SK-N-DZ (cell line): ENCODE measurements at regions not wholly inside any gene's neighbourhood (a gene's known extent, or its start where the extent isn't known, plus 50 kb on each side); places are given as distances from the start of the nearest gene placed in this dataset.

Experiments used
- DNase-seq: peaks from one replicate; pipeline ENCODE4 v3.0.0-alpha.2; 2015; ENCODE audit warnings: low spot score

DNA sequence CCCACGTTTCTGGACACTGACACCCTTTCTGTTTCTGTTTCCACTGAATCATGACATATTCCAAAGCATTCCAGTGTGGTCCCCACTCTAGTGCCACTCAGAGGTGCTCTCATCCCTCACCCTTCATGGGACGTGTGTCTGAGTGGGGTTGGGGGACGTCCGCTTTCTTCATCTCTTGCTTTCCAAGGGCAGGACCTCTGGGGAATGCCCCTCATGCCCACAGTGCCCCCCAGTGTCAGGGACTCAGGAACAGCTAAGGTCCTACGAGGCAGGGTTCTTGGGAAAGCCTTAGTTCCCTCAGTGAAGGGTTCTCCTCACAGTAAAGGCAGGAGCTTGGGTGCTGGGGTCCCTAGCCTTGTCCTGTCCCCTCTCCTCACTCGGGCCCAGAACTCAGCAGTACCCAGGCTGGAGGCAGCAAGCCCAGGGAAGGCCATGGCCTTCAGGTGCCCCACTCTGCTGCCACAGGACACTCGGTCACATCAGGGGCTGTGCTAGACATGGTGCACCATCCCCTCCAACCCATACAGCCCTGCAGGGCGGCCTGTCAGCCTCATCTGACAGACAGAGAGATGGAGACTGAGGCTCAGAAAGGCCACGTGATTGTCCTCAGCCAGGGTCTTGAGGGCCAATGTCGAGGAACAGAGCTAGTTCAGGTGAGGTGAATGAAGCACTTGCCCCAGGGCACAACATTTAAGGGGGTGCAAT, 261.0 kb downstream of the TLE3 start:
- DNase-seq = no peak

DNA sequence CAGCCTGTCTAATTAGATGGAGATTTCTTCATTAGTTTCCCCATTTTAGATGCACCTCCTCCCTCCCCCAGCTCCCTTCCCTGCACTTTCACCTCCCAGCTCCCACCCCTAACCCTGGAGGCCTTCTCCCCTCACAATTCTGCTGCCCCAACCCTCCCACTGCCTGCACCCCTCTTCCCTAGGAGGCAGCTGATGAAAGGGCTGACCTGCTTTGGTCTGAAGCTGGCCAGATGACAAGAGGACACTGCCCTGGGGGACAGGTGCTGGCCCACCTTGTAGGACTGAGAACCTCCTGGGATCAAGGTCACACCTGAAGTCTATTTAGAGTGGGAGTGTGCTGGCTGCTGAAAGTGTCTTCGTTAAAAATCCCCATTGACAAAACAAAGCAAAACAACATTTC, 259.4 kb downstream of the TLE3 start:
- DNase-seq = no peak

DNA sequence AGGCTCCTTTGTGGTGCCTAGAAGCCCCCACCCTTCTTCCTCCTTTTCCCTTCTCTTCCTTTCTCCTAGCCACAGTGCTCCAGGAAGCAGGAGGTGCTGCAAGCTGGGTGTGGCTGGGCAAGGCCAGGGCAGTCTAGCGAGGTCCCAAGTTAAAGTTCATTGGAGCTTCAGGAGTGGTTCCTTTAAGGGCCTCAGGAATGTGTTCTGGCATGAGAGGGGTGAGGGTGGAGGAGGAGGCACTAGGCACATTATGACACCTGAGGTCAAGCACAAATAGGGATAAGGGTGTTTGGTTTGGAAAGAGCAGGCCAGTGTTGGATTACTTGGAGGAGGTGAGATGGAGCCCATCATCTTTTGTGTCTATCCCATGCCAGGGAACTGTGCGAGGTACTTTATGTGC, 258.7 kb downstream of the TLE3 start:
- no peak for DNase-seq

DNA sequence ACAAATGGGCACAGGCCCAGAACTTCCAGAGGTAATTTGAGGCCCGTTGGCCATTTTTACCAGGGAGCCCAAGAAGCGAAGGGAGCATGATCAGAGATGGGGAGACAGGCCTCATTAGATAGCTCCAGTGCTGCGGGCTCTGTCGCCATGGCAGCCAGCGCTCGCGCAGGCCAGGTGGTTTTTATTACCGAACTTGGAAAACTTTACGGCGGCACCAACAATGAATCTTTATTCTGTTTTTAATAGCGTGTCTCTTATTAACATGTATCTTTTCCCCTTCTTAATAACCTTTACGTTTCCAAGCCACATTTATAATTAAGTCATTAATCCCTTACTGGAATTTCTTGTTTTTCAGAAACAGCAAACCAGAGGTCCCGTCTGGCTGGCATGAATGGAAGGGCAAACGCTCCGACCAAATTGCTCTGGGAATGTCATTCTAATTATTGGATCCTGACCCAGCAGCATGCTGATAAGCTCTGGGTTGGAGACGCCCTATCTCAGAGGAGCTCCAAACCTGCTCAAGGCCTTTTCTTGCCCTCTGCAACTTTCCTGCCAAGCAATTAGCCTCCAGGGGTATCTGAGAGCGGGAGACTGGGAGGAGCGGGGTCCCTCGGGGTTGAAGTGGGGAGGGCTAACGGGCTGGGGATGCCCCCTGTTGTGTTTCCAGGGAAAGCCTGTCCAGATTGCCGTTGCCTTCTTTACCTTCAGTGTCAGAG, 256.4 kb downstream of the TLE3 start:
- DNase-seq = no peak

DNA sequence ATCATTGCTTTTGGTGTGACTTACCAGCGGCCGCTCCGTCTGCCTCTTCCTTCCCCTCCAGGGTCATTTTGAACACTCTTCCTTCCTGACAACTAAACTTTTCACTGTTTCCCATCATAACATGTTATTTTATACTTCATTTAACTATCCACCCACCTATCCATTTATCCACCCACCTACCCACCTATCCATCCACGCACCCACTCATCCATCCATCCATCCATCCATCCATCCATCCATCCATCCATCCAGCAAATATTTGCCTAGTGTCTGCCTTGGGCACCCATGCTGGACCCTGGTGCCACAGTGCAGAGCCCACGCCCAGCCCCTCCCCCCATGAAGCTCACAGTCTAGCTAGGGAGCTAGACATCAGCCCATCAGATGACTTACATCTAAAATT, 254.9 kb downstream of the TLE3 start:
- no peak for DNase-seq

DNA sequence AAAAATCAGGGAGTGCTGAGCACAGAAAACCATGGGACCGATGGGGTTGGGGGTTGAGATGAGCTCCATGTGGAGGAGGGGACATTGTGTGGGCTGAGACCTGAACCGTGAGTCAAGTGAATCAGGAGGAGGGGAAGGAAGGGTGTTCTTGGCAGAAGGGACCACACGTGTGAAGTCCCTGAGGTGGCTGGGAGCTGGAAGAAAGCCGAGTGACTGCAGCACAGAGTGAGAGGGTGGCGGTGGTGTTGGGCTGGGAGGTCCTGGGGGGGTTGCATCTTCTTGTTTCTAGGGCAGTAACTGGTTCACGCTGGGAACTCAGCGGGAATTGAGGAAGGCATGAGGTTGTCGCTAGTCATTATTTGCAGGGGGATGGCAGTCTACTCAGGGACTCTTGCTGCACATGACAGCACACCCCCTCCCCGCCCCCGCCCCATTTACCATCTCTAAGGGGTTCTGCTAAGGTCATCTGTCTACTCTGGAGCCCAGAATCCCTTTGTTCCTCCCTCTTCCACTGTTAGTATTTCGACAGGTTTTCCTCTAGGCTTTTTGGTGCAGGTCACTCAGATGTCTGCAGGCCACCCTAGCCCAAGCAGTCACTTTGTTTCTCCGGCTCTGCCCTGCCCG, 254.3 kb downstream of the TLE3 start:
- no peak for DNase-seq

DNA sequence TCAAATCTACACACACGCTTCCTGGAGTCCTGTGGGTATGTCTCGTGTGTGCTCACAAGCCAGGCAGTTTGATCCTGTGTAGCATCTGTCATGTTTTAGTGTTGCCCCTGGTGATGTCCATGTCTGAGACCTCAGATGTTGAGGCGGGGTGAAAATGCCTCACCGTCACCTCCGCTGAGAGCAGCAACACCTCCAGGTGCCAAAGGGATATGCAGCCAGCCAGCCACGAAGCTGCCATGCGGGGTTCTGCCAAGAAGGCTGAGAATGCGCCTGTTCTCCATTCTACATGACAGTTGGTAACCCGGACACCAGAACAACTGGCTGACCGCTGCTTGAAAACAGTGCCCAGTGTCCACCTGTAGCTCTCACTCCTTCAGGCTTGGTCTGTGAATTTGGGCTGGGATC, 253.8 kb downstream of the TLE3 start:
- no peak for DNase-seq

DNA sequence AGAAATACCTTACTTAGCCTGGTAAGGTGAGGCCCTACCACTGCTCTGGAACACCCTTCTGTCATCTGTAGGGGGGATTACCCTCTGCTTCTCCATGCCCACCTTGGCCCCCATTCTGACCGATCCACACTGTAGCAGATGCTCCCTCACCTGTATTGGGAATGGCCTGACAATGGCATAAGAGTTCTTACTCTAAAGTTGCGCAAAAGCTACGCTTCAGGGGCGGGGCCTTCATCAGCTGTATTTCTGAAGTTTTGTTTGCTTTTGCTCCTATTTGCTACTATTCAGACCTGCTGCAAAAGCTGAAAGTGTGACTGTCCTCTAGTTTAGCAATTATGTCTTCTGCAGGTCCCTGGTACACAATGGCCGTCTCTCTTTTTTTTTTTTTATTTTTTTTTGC, 252.6 kb downstream of the TLE3 start:
- DNase-seq = no peak

DNA sequence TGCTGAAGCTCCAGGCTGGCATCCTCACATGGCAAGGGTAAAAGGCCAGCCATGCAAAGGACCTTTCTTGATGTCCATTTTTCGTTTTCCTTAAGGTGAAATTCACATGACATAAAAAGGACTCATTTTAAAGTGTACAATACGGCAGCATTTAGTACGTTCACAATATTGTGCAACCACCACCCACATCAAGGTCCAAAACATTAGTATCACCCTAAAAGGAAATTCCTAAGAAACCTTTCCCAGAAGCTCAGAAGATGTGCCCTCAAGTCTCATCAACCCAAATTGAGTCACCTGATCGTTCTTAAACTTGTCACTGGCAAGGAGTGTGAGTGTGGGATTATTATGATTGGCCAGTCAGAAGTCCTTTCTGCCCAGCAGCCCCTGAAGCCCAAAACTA, 250.1 kb downstream of the TLE3 start:
- no peak for DNase-seq

DNA sequence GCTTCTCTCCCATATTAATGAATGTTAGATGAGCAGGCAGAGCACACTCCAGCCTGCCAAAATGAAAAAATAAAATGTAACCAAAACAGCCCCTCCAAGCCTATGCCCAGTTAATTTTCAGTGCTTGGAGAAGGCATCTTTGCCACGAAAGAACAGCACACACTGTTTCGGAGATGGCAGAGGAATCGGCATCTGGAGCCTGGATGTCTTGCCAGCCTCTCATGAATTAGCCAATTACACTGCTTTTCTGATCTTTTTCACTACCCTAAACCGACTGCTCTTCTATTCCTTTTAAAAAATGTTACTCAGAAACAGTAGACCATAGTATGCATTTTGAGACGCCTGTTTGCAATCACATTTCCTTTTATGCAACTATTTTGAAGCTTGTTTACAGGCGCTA, 249.6 kb downstream of the TLE3 start:
- DNase-seq = no peak

DNA sequence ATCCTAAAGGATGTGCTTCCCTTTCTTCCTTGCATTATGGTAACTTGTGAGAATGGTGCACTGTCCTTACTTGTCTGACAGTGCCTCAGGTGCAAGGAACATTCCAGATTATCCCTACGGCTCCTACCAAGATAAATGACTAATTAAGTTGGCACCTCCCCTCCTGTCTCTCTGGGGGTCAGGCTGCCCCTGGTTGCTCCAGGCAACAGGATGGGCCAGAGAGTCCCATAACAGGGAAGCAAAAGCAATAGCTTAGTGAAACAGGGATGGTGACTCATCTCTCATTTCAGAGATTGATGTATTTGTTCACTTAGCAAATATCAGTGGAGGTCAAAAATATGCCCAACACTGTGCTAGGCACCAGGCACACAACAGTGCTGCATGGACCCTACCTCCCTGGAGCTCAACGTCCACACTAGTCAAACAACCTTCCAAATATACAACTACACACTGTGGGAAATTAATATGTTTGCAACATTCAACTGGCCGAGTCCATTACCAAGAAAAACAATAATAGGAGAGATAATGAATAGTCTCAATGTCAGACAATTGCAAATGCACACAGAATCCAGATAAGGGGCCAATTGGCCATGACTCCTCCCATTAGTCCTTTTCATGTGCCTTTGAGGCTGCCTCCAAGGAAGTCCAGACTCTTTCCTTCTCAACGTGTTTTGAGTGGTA, 249.0 kb downstream of the TLE3 start:
- no peak for DNase-seq

DNA sequence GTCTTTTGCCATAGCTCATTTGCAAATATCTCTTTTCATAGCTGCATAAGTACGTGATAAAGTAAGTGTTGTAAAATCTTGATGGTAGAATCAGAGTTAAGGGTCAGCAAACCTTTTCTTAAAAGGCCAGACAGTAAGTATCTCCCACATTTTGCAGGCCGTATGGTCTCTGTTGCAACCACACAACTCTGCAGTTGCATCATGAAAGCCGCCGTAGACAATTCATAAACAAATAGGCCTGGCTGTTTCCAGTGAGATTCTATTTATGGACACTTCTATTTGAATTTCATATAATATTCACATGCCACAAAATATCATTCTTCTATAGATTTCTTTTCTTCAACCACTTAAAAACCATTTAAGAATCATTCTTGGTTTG, 248.5 kb downstream of the TLE3 start:
- no peak for DNase-seq

DNA sequence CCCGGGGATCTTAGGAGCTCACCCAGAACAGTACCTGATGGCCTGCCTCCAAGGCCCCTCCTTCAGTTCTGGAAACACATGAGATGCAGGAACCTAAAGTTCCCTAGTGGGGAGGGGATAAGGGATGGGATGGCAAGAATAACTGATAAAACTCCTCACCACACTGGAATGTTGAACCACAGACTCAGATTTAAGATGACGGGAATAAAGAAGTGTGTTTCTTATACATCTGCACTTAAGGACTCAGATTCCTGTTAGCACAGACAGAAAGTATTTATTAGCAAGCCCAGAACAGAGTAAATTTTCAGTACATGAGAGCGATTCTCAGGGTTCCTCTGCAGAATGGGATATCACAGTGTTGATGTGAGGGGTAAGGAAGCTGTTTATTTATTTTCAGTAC, 245.2 kb downstream of the TLE3 start:
- DNase-seq = no peak

DNA sequence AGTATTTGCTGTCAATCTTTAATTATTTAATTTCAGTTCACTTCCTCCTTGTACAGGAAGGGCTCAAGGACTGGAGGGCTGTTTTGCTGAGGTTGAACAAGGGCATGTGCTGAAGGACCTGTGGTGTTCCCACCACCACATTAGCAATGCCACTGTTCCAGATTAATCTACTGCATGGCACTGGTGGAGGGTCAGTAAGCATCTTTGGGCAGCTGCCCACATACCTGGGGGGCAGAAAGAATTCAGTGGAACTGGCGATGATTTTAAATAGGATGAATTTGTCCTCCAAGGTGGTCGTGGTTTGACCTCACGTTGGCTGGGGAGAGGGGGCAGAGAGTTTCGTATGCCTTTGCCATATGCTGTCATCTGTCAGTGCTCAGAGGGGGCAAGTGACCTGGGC, 244.8 kb downstream of the TLE3 start:
- DNase-seq = no peak

DNA sequence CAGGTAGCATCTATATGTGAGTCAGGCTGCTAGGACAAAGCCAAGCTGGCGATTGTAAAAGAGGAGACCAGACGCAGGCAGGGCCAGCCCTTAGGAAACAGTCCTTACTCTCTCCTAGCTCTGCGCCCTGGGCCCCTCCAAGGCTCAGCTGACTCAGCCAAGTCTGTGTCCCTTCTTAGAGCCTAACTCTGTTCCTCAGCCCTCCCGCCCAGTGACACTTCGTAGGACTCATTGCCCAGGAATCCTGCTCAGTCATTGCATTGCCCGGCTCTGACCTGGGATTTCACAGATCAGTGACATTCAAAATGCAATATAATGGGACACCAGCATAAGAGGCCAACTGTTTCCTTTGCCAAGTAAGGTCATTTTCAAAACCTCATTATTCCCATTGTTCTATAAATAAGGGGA, 244.2 kb downstream of the TLE3 start:
- DNase-seq = no peak

DNA sequence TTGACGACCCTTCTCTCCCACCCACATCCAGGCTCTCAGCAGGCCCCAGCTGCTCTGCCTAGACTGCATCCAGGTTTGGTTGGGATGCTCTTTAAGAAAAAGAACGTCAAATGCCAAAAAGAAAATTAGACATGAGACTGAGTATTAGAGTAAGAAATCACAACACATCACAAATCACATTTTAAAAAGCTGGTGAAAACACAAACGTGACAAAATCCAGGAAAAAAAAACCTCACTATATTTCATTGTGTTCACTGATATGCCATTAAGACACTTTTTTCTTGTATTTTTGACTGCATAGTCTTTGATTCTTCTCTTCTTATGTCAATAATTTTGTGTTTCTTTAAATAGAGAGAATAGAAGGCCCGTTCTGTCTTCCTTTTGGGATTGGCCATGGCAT, 243.7 kb downstream of the TLE3 start:
- no peak for DNase-seq

DNA sequence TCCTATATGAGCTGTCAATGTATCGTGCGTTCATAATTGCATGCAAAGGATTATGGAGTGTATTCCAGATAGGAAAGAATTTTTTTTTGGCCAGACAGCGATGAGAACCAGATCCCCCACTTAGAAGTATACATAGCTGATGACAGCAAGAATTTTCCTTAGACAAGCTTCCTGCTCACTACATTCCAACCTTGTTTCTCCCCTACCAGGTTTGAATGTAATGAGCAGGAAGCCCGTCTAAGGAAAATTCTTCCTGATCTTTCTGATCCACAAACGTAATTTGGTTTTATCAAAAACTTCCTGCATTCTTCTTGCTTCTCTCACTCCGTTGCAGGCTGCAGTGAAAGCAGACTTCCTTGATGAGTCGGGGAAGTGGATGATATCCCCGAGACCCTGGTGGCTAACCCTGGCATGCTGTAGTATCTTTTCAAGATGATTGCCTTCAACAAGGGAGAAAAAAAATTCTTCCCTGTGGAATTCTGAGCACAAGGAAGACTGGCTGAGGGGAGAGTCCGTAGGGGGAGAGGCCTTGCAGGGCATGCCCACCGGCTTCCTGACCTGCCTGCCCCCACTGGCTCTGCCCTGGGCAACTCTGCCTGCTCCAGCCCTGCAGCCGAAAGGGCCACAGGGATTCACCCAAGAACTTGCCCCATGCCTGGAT, 243.1 kb downstream of the TLE3 start:
- DNase-seq = no peak

DNA sequence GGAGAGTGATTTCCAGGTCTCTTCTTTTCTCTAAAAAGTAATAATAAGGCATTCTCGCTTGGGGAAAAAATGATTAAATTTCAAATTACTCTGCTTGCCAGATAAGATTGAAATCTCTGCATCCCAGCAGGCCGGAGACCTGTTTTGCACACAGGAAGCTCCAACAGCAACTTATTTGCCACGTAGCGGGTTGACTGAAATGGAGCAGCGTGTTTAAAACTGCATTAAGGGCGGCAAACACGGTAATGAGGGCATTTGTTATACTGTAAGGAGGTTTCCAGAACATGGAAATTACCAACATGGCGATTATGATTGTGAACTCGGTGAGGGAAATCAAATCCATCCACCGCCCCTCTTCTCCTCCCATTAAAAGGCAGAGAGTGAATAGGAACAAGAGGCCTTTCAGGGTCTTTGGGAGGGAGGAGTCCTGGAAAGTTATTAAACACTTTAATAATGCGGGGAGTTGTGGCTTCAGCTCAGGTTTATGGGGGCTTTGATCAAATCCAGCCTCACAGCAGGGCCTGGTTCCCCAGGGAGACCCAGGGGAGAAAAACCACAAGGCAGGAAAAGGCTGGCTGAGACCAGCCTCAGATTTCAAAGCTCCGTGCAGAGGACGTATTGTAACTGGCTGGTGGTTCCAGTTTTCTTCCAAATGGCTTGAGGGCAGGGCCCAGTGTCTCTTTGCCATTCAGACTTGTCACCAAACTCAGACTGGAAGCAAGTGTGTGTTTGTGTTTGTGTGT, 242.3 kb downstream of the TLE3 start:
- DNase-seq = no peak

DNA sequence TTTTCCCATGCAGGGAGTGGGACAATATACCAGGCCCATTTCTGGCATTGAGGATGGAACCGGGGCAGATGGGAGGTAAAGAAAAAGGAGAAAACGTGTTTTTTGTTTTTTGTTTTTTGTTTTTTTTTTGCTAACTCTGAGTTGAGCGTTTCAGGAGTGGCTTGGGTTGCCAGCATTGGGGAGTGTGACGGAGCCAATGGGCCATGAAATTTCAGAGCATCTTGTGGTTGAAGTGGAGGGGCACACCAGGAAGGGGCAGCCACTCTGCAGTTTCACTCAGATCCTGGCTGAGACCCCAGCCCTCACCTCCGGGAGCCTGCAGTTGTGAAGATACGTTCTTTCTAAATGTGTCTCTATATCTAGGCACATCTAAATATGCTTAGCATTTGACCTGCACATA, 240.5 kb downstream of the TLE3 start:
- DNase-seq = no peak

DNA sequence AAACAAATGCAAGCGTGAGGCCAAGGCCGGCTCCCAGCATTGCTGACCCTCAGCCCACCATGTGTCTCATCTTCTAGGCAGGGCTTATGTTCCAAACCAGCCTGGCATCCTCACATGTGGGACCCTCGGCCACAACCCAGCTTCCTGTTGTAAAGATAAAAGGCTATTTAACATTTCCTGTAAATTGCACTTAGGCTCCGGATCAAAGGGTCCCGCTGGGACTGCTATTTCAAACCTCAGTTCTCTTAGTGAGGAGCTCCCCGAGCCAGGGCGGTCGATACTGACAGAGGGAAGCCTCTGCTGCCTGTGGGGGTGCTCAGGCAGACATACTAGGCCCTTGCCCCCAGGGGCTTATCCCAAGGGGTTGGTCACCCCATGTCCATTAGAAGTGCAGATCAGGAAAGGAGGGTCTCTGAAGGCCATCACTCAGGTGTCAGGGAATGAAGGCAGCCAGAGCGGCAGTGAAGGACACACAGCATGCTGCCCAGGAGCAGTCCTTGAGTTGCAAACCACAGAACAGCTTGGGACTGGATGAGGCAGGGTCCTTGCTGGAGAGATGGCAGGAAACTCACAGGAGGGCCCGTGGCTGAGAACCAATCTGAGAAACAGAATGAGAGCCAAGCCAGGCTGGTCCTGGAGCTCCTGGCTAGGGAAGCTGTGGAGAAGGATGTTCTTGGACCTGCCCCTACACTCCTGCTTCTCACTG, 239.9 kb downstream of the TLE3 start:
- no peak for DNase-seq

DNA sequence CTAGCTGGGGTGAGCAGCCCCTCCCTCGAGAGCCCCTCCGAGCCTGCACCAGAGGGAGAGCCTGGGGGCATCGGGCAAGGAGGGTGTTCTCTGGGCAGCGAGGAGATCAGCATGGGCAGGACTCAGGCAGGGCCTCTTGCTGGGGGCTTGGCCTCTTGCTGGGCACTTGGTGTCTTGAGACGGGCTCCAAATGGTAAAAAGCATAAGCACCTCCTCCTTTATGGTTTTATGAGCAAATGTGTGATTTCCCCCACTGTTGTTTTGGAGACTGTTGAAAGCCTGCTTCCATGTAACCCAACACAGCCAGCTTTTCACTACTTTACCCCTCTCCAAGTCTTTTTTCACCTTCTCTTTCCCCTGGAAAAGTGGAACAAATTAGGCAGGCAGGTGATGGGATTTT, 239.3 kb downstream of the TLE3 start:
- DNase-seq = no peak
